Muscle of back (tissue), 3 donors: ENCODE measurements at regions not wholly inside any gene's neighbourhood (a gene's known extent, or its start where the extent isn't known, plus 50 kb on each side); places are given as distances from the start of the nearest gene placed in this dataset.
A peak's percentile ranks its signal among the peaks of the same experiment; 100 is the strongest.
"Not testable (repeated sequence)": the region's sequence is repeated elsewhere in the genome, so short reads cannot be mapped to it uniquely, and the experiment has no call there.

Experiments
- DNase-seq, 3 donors: peaks; one replicate each; pipeline versions ENCODE4 v3.0.0 to v3.0.0-alpha.2; 2013

DNA sequence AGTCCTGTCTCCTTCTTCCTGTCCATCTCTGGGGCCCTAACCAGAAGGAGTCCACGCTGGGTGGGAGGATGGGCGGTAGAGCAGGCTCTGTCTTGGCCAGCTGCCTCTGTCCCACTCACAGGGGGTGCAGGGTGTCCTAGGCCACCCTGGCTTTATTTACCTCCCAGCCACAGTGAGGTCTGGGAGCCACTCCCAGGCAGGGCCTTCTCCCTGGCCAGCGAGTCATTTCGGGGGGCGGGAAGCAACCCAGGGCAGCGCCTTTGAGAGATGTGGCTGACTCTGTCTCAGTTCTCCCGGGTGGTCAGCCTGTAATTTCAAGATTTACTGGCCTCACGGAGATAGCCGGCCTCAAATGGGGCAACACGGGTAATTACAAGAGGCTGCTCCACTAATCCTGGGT lies 67.4 kb upstream of the PTCH1 start:
- no peak for DNase-seq

DNA sequence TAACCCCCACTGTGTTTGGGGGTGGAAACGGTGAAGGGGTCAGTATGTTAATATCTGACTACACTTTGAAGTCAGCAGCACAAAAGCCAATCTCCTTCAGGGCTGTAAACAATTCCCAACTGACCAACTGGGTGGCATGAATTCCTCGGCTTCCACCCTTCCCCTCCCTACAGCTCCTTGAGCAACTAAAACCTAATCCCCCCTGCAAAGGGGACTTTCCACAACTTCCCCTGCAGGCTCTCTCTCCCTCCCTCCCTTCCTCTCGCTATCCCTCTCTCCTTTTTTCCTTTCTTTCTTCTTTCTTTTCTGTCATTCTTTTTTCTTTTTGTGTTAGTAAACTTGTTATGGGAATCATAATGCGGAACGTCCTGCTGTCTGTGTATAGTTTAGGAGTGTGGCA lies 65.1 kb upstream of the PTCH1 start:
- no peak for DNase-seq

GRCh38 chr9:95580812-95581761 lies 64.3 kb upstream of the PTCH1 start:
- no peak for DNase-seq

DNA sequence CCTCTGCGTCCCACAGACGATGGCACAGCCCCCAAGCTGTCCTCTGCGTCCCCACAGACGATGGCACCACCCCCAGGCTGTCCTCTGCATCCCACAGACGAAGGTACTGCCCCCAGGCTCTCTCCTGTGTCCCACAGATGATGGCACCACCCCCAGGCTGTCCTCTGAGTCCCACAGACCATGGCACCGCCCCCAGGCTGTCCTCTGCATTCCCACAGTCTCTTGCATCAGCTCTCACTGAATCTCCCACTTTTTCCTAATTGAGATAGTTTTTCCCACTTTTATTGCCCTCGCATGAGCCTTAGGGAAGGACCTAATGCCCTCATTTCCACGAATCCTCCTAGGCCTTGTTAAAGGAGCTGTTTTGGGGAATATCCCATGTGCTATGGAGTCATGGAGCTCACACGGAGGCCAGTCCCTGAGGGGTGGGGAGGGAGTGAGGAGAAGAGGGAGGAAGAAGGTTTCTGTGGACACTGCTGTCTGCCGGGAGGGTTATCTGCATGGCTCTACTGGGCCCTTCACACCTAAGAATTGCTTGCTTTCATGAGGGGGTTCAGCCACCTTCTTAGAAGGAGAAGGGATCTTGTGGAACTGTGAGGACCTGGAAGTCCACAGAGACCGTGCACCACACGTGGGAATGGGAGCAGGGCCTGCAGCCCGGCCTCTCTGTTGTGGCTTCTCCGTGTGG lies 58.2 kb upstream of the PTCH1 start:
- no peak for DNase-seq

- no peak for DNase-seq
Observed at GRCh38 chr9:95574176-95574575, 57.4 kb upstream of the PTCH1 start.

DNA sequence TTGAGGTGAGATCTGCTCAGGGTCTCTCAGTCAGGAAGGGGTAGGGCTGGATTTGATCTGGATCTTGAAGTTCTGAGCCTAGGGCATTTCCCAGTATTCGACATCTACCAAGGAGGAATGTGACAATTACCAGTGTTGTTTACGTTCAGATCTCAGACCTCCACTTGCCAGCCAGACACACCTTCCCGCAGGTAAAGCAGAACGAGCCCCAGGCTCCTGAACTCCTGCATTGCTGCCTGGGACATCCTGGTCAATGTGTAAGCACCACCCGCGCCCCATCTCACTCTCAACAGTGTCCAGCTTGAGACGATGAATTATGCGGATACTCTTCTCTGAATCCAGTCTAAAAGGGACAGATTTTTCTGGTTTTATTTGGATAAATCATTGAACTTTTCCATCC lies 56.7 kb upstream of the PTCH1 start:
- DNase-seq: no peak

GRCh38 chr9:95572381-95573151 lies 55.8 kb upstream of the PTCH1 start:
- peak in 2 of 3 donors; percentile 30 to 68 for DNase-seq

DNA sequence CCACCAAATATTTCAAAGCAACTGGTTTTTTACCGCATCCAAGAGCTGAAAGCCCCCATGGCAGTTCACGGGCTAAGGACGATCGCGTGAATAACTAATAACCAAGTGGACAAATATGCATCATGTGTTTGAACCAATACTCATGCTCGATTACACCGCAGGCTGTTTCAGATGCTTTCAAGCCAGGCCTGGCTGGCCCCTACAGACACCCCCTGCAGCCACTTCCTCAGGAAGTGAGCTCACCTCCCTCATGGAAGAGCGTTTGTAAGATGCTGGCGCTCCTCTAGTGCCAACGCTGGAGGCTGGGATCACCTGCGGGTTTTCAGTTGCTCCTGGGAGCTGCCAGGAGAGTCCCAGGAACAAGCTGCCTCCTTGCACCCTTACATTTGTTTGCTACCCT lies 53.9 kb upstream of the PTCH1 start:
- peak in 1 of 3 donors; percentile 27 for DNase-seq

DNA sequence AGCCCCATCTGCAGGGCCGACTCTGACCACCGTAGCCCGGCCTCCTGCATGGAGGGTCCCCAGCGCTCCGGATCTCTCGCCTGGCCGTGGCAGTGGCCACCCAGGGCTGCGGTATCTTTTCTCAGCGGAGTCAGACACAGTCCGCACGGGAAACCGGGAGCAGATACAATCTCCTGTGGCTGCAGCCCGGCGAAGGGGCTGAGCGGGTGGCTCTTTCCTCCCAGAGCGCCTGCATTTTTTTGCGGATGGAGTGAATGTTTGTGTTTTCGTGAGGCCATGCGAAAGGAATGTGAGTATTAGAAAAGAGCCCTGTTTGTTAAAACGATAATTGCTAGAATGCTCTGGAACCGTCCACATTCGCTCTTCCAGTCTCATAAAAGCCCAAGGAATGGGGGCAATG lies 53.4 kb upstream of the PTCH1 start:
- peak in 2 of 3 donors; percentile 33 to 45 for DNase-seq

DNA sequence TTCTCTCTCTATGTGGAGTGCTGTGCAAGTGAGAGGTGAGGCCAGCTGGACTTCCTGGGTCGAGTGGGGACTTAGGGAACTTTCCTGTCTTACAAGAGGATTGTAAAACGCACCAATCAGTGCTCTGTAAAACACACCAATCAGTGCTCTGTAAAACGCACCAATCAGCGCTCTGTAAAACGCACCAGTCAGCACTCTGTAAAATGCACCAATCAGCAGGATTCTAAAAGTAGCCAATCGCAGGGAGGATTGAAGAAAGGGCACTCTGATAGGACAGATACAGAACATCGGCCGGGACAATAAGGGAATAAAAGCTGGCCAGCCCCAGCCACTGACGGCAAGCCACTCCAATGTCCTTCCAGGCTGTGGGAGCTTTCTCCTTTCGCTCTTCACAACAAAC lies 52.0 kb upstream of the PTCH1 start:
- not testable (repeated sequence) for DNase-seq
